GM23338 (cell line): ENCODE measurements at regions not wholly inside any gene's neighbourhood (a gene's known extent, or its start where the extent isn't known, plus 50 kb on each side); places are given as distances from the start of the nearest gene placed in this dataset.

Experiments
- ATAC-seq: fragments of 200-7000 bp; cut with Tn5 transposase; 3 replicates; pipeline ENCODE4 v1.9.1; 2020
- DNase-seq: peaks from one replicate; pipeline ENCODE4 v3.0.0-alpha.2; 2015; ENCODE audit warnings: low spot score
- H2AFZ ChIP-seq: fragments of 200-600 bp; sonication (generic); 2 replicates; pipeline ENCODE4 v1.8.0; 2016; ENCODE audit warnings: antibody characterized with exemption, mild to moderate bottlenecking, moderate library complexity
- H3F3A ChIP-seq: fragments of 200-600 bp; sonication (generic); replicated peaks from 2 replicates; pipeline ENCODE4 v1.8.0; 2017; ENCODE audit warnings: antibody characterized with exemption, mixed run types, low read depth
- H3K27ac ChIP-seq: fragments of 200-600 bp; sonication (generic); 2 replicates; pipeline ENCODE4 v1.6.1; 2016; ENCODE audit warnings: low read depth
- H3K27me3 ChIP-seq: fragments of 200-600 bp; sonication (generic); 2 replicates; pipeline ENCODE4 v1.8.0; 2016; ENCODE audit warnings: mild to moderate bottlenecking, mixed run types, moderate library complexity; ENCODE audit not compliant: insufficient read depth
- H3K36me3 ChIP-seq: fragments of 200-600 bp; sonication (generic); 2 replicates; pipeline ENCODE4 v1.8.0; 2016; ENCODE audit warnings: mild to moderate bottlenecking; ENCODE audit not compliant: insufficient read depth
- H3K4me1 ChIP-seq: fragments of 200-600 bp; sonication (generic); 2 replicates; pipeline ENCODE4 v1.8.0; 2016; ENCODE audit warnings: mild to moderate bottlenecking, moderate library complexity; ENCODE audit not compliant: insufficient read depth
- H3K4me2 ChIP-seq: fragments of 200-600 bp; sonication (generic); 2 replicates; pipeline ENCODE4 v1.7.1; 2017; ENCODE audit warnings: mixed run types
- H3K4me3 ChIP-seq: fragments of 200-600 bp; sonication (generic); 2 replicates; pipeline ENCODE4 v1.6.1; 2016; ENCODE audit warnings: mixed run types
- H3K79me2 ChIP-seq: fragments of 200-600 bp; sonication (generic); replicated peaks from 2 replicates; pipeline ENCODE4 v1.8.0; 2017; ENCODE audit warnings: mild to moderate bottlenecking; ENCODE audit not compliant: insufficient read depth
- H3K9me2 ChIP-seq: fragments of 200-600 bp; sonication (generic); 2 replicates; pipeline ENCODE4 v1.8.0; 2017; ENCODE audit not compliant: insufficient read depth
- H4K20me1 ChIP-seq: fragments of 200-600 bp; sonication (generic); replicated peaks from 2 replicates; pipeline ENCODE4 v1.8.0; 2017; ENCODE audit warnings: mild to moderate bottlenecking; ENCODE audit not compliant: insufficient read depth
- H3K27ac Mint-ChIP-seq: 2 replicates; pipeline ENCODE4 v1.8.0; 2020; ENCODE audit warnings: inconsistent platforms, mild to moderate bottlenecking, moderate library complexity, mixed read lengths
- H3K27me3 Mint-ChIP-seq: 3 replicates; pipeline ENCODE4 v1.8.0; 2022; ENCODE audit warnings: low read depth, mild to moderate bottlenecking, moderate library complexity, mixed read lengths, inconsistent platforms; ENCODE audit not compliant: insufficient read depth, poor library complexity
- H3K36me3 Mint-ChIP-seq: 3 replicates; pipeline ENCODE4 v1.8.0; 2021; ENCODE audit warnings: low read depth, mild to moderate bottlenecking, inconsistent platforms, moderate library complexity, mixed read lengths
- H3K4me1 Mint-ChIP-seq: 3 replicates; pipeline ENCODE4 v1.8.0; 2020; ENCODE audit warnings: mild to moderate bottlenecking, inconsistent platforms, mixed read lengths
- H3K4me3 Mint-ChIP-seq: 3 replicates; pipeline ENCODE4 v1.8.0; 2021; ENCODE audit warnings: moderate library complexity, mild to moderate bottlenecking, inconsistent platforms, mixed read lengths
- H3K9me3 Mint-ChIP-seq: 3 replicates; pipeline ENCODE4 v1.8.0; 2020; ENCODE audit warnings: moderate library complexity, mild to moderate bottlenecking, inconsistent platforms, mixed read lengths
- CTCF ChIP-seq, 2 experiments: fragments of 200-600 bp in 1 of 2; sonication (generic) in 1 of 2; conservative IDR thresholded peaks; 2 replicates each; pipeline versions ENCODE4 v1.5.1 to v1.6.1; 2016 to 2017; ENCODE audit warnings: antibody characterized with exemption in 2 of 2, low read depth in 2 of 2, mild to moderate bottlenecking in 2 of 2, moderate library complexity in 1 of 2
- EZH2phosphoT487 ChIP-seq: fragments of 200-600 bp; sonication (generic); IDR thresholded peaks from one replicate; pipeline ENCODE4 v1.8.1; 2018; ENCODE audit warnings: antibody characterized with exemption; ENCODE audit not compliant: unreplicated experiment
- JUNB ChIP-seq: IDR thresholded peaks from one replicate; pipeline ENCODE4 v1.6.1; 2016; ENCODE audit warnings: antibody characterized with exemption; ENCODE audit not compliant: unreplicated experiment
- NANOG ChIP-seq: IDR thresholded peaks from 2 replicates; pipeline ENCODE4 v1.6.1; 2016; ENCODE audit warnings: antibody characterized with exemption, borderline replicate concordance
- POLR2AphosphoS5 ChIP-seq: IDR thresholded peaks from 2 replicates; pipeline ENCODE4 v1.6.1; 2016; ENCODE audit warnings: antibody characterized with exemption, low read depth
- REST ChIP-seq: IDR thresholded peaks from one replicate; pipeline ENCODE4 v1.6.1; 2018; ENCODE audit warnings: antibody characterized with exemption; ENCODE audit not compliant: unreplicated experiment
- STAT1 ChIP-seq: IDR thresholded peaks from one replicate; pipeline ENCODE4 v1.6.1; 2016; ENCODE audit warnings: antibody characterized with exemption; ENCODE audit not compliant: unreplicated experiment
- ZNF114 ChIP-seq: fragments of 250-450 bp; sonication (Bioruptor Pico); IDR thresholded peaks from 2 replicates; pipeline ENCODE4 v1.5.0; 2020; ENCODE audit warnings: mild to moderate bottlenecking, moderate library complexity
- ZNF331 ChIP-seq: fragments of 250-450 bp; sonication (Bioruptor Pico); IDR thresholded peaks from 2 replicates; pipeline ENCODE4 v1.5.0; 2020; ENCODE audit warnings: low read depth, mild to moderate bottlenecking, moderate library complexity
- ZNF462 ChIP-seq: fragments of 250-450 bp; sonication (Bioruptor Pico); IDR thresholded peaks from 2 replicates; pipeline ENCODE4 v1.5.0; 2020; ENCODE audit warnings: mild to moderate bottlenecking, moderate library complexity

- Histone ChIP-seq H3K27me3 (no peaks in the 10 kb centered on the region), H2AFZ (no peak overlapping the region), H3K36me3 (no peaks in the 10 kb centered on the region), H3K4me1 (no peaks in the 10 kb centered on the region), H4K20me1 (no peaks in the 10 kb centered on the region), H3F3A (no peaks in the 10 kb centered on the region), H3K4me3 (no peak overlapping the region), H3K27ac (no peak overlapping the region), H3K9me2 (no peaks in the 10 kb centered on the region), H3K4me2 (no peak overlapping the region), H3K79me2 (no peaks in the 10 kb centered on the region)
- H3K4me3 Mint-ChIP-seq: no peak overlapping the region
- ATAC-seq (no peak), DNase-seq (no peak)
- no peaks in the 10 kb centered on the region for H3K27me3 Mint-ChIP-seq
- H3K36me3 Mint-ChIP-seq: no peaks in the 10 kb centered on the region
- TF ChIP-seq ZNF114 (CRISPR knock-in tag): no peak
- TF ChIP-seq EZH2phosphoT487: no peak
- H3K27ac Mint-ChIP-seq: no peak overlapping the region
- H3K4me1 Mint-ChIP-seq: peaks cover 3% of the 10 kb centered on the region; the same call in 1 of the 3 replicates
- no peaks in the 10 kb centered on the region for H3K9me3 Mint-ChIP-seq
Measured at GRCh38 chr1:82421782-82422181, 621.0 kb downstream of the ADGRL2 start.

- no peaks in the 10 kb centered on the region for H3K36me3 ChIP-seq
- DNase-seq (no peak), ATAC-seq (no peak)
- no peak overlapping the region for H3K4me3 Mint-ChIP-seq
- TF ChIP-seq ZNF462 (CRISPR knock-in tag) (no peak), NANOG (no peak), POLR2AphosphoS5 (no peak), ZNF331 (CRISPR knock-in tag) (no peak), STAT1 (no peak), ZNF114 (CRISPR knock-in tag) (no peak), CTCF (conservative IDR thresholded peaks at IDR 0.05; ENCODE audit: low read depth in 2 of 2) (no peak), JUNB (no peak), REST (no peak)
- H3K4me1 ChIP-seq: no peaks in the 10 kb centered on the region
- no peaks in the 10 kb centered on the region for H4K20me1 ChIP-seq
- no peak overlapping the region for H3K27ac Mint-ChIP-seq
- H3K27ac ChIP-seq: no peak overlapping the region
- no peak overlapping the region for H3K4me3 ChIP-seq
- no peaks in the 10 kb centered on the region for H3K27me3 ChIP-seq
- no peaks in the 10 kb centered on the region for H3K4me1 Mint-ChIP-seq
- H3K9me3 Mint-ChIP-seq: peaks cover 3% of the 10 kb centered on the region; the same call in 1 of the 3 replicates
- no peaks in the 10 kb centered on the region for H3K36me3 Mint-ChIP-seq
- no peaks in the 10 kb centered on the region for H3K79me2 ChIP-seq
- no peak overlapping the region for H2AFZ ChIP-seq
- no peak overlapping the region for H3K4me2 ChIP-seq
- no peaks in the 10 kb centered on the region for H3K27me3 Mint-ChIP-seq
- no peaks in the 10 kb centered on the region for H3K9me2 ChIP-seq
- no peaks in the 10 kb centered on the region for H3F3A ChIP-seq
Measured at GRCh38 chr1:82420584-82420983, 619.9 kb downstream of the ADGRL2 start.
